ENCODE measurements at regions not wholly inside any gene's neighbourhood (a gene's known extent, or its start where the extent isn't known, plus 50 kb on each side); places are given as distances from the start of the nearest gene placed in this dataset.

DNA sequence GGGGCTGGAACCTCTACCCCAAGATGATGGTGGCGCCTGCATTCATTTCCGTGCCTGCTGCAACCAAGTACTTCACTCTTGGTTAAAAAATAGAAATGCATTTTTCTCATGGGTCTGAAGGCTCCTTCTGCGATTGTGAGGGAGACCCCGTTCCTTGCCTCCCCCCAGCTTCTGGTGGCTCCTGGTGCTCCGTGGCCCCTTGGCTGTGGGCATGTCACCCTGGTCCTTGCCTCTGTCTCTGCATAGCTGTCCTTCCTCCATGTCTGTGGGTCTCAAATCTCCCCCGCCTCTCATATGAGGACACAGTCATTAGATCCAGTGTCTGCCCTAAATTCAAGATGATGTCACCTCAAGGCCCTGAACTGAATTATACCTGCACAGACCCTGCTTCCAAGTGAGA is 317.9 kb downstream of the TCERG1L start:
- TF ChIP-seq, protein P1, sequence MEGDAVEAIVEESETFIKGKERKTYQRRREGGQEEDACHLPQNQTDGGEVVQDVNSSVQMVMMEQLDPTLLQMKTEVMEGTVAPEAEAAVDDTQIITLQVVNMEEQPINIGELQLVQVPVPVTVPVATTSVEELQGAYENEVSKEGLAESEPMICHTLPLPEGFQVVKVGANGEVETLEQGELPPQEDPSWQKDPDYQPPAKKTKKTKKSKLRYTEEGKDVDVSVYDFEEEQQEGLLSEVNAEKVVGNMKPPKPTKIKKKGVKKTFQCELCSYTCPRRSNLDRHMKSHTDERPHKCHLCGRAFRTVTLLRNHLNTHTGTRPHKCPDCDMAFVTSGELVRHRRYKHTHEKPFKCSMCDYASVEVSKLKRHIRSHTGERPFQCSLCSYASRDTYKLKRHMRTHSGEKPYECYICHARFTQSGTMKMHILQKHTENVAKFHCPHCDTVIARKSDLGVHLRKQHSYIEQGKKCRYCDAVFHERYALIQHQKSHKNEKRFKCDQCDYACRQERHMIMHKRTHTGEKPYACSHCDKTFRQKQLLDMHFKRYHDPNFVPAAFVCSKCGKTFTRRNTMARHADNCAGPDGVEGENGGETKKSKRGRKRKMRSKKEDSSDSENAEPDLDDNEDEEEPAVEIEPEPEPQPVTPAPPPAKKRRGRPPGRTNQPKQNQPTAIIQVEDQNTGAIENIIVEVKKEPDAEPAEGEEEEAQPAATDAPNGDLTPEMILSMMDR (IDR thresholded peaks at IDR 0.05; ENCODE audit: borderline replicate concordance, extremely low read depth, insufficient read depth) = no peak
- H3K36me3 ChIP-seq (ENCODE audit: control insufficient read depth in 2 of 3, insufficient read depth in 3 of 3, low read length in 3 of 3) = no peaks in the 10 kb centered on the region
- no peak overlapping the region for H3K4me3 ChIP-seq (ENCODE audit: low read length in 3 of 3)
- no peak overlapping the region for H3K9ac ChIP-seq (ENCODE audit: low read length in 3 of 3)
- H3K4me1 ChIP-seq (ENCODE audit: control insufficient read depth in 2 of 3, insufficient read depth in 2 of 3, low read depth in 1 of 3, low read length in 3 of 3) = no peaks in the 10 kb centered on the region
- no peak overlapping the region for H3K27ac ChIP-seq (ENCODE audit: low read depth in 2 of 2, low read length in 2 of 2)
- intact Hi-C loops (cut with DNase I) = no loop called here
- peaks cover 0 to 2% (median 0%) of the 10 kb centered on the region in 3 donors for H3K9me3 ChIP-seq (ENCODE audit: control insufficient read depth in 2 of 3, insufficient read depth in 1 of 3, low read length in 3 of 3)
- peak in 1 of 5 donors; percentile 23 for DNase-seq
- no peak for FAIRE-seq
- H3K27me3 ChIP-seq (ENCODE audit: control insufficient read depth, insufficient read depth, low read length) = no peaks in the 10 kb centered on the region

DNA sequence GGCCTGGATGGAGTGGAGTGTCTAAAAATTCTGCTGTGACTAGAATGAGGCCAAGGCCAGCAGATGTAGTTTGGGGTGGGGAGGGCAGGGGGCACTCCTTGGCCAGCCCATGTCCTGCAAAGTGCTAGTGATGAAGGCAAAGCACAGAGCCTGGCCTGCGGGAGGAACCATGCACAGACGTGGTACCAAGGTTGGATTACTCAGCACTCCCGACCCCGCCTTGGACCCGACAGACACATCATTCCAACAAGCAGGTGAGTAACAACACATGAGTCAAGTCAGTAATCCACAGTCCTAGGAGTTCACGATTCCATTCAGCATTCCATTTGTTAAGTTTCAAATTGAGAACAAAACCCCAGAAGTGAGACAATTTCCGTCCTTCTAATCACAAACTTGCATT is 317.3 kb downstream of the TCERG1L start:
- Histone ChIP-seq H3K27me3 (ENCODE audit: control insufficient read depth, insufficient read depth, low read length) (no peaks in the 10 kb centered on the region), H3K4me1 (ENCODE audit: control insufficient read depth in 2 of 3, insufficient read depth in 2 of 3, low read depth in 1 of 3, low read length in 3 of 3) (no peaks in the 10 kb centered on the region), H3K4me3 (ENCODE audit: low read length in 3 of 3) (no peak overlapping the region), H3K27ac (ENCODE audit: low read depth in 2 of 2, low read length in 2 of 2) (no peak overlapping the region), H3K9ac (ENCODE audit: low read length in 3 of 3) (no peak overlapping the region), H3K36me3 (ENCODE audit: control insufficient read depth in 2 of 3, insufficient read depth in 3 of 3, low read length in 3 of 3) (no peaks in the 10 kb centered on the region), H3K9me3 (ENCODE audit: control insufficient read depth in 2 of 3, insufficient read depth in 1 of 3, low read length in 3 of 3) (peaks cover 0 to 2% (median 0%) of the 10 kb centered on the region in 3 donors)
- no peak for FAIRE-seq
- intact Hi-C loops (cut with DNase I) = no loop called here
- TF ChIP-seq, protein P1 (IDR thresholded peaks at IDR 0.05; ENCODE audit: borderline replicate concordance, extremely low read depth, insufficient read depth) = no peak
- no peak for DNase-seq

DNA sequence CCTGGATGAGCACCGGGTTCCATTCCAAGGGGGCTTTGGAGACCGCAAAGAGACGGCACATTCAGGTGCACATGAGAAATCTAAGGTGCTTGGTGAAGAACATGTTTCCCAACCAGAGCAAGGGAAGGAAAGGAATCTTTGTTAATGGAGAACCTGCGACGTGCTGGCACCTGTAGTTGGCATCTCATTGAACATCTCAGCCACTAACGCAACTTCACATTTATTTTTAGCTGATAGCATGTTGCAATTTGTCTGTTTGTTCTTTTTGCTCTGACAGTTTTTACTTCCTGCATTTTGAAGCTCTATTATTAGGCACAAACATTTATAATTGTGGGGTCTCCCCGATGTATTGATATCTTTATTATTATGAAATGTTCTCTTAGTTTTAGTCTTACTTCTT is 316.7 kb downstream of the TCERG1L start:
- no peaks in the 10 kb centered on the region for H3K36me3 ChIP-seq (ENCODE audit: control insufficient read depth in 2 of 3, insufficient read depth in 3 of 3, low read length in 3 of 3)
- H3K4me3 ChIP-seq (ENCODE audit: low read length in 3 of 3) = no peak overlapping the region
- H3K9ac ChIP-seq (ENCODE audit: low read length in 3 of 3) = no peak overlapping the region
- H3K27me3 ChIP-seq (ENCODE audit: control insufficient read depth, insufficient read depth, low read length) = no peaks in the 10 kb centered on the region
- no peaks in the 10 kb centered on the region for H3K4me1 ChIP-seq (ENCODE audit: control insufficient read depth in 2 of 3, insufficient read depth in 2 of 3, low read depth in 1 of 3, low read length in 3 of 3)
- no peak for FAIRE-seq
- H3K27ac ChIP-seq (ENCODE audit: low read depth in 2 of 2, low read length in 2 of 2) = no peak overlapping the region
- TF ChIP-seq, protein P1 (IDR thresholded peaks at IDR 0.05; ENCODE audit: borderline replicate concordance, extremely low read depth, insufficient read depth) = no peak
- peaks cover 0 to 2% (median 0%) of the 10 kb centered on the region in 3 donors for H3K9me3 ChIP-seq (ENCODE audit: control insufficient read depth in 2 of 3, insufficient read depth in 1 of 3, low read length in 3 of 3)
- no peak for DNase-seq
- intact Hi-C loops (cut with DNase I) = no loop called here
